ENCODE measurements at regions not wholly inside any gene's neighbourhood (a gene's known extent, or its start where the extent isn't known, plus 50 kb on each side); places are given as distances from the start of the nearest gene placed in this dataset.

DNA sequence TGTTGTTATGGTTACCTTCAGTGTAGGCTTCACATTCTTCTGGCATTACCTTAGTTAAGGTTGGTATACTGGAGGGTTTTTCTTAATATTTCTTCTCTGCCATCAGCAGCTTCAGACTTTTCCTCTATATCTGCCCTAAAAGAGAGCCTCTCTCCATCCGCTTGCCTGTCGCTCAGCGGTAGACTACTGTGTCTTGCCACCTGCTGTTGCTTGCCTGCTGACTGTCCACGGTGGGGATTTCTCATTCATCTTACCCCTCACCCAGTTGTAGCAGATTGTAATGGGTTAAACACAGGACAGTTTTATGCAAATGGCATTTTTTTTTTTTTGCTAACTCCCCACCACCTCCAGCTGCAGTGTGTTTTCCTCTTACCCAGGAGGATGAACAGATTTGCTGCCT, 577.2 kb downstream of the SLITRK5 start:
- POLR2A ChIA-PET: no interaction called here
- no peak for DNase-seq
- CTCF ChIA-PET: no interaction called here
- intact Hi-C loops (cut with micrococcal nuclease): no loop called here
- TF ChIP-seq, protein P1, sequence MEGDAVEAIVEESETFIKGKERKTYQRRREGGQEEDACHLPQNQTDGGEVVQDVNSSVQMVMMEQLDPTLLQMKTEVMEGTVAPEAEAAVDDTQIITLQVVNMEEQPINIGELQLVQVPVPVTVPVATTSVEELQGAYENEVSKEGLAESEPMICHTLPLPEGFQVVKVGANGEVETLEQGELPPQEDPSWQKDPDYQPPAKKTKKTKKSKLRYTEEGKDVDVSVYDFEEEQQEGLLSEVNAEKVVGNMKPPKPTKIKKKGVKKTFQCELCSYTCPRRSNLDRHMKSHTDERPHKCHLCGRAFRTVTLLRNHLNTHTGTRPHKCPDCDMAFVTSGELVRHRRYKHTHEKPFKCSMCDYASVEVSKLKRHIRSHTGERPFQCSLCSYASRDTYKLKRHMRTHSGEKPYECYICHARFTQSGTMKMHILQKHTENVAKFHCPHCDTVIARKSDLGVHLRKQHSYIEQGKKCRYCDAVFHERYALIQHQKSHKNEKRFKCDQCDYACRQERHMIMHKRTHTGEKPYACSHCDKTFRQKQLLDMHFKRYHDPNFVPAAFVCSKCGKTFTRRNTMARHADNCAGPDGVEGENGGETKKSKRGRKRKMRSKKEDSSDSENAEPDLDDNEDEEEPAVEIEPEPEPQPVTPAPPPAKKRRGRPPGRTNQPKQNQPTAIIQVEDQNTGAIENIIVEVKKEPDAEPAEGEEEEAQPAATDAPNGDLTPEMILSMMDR (IDR thresholded peaks at IDR 0.05): no peak
- no peak overlapping the region for H3K27ac Mint-ChIP-seq
- peaks cover 2% of the 10 kb centered on the region for H3K9me3 Mint-ChIP-seq
- H3K36me3 Mint-ChIP-seq (ENCODE audit: low read depth): no peaks in the 10 kb centered on the region
- no peak overlapping the region for H3K4me3 Mint-ChIP-seq
- H3K4me1 Mint-ChIP-seq: no peaks in the 10 kb centered on the region
- ATAC-seq (ENCODE audit: low read depth): no peak
- no peaks in the 10 kb centered on the region for H3K27me3 Mint-ChIP-seq

DNA sequence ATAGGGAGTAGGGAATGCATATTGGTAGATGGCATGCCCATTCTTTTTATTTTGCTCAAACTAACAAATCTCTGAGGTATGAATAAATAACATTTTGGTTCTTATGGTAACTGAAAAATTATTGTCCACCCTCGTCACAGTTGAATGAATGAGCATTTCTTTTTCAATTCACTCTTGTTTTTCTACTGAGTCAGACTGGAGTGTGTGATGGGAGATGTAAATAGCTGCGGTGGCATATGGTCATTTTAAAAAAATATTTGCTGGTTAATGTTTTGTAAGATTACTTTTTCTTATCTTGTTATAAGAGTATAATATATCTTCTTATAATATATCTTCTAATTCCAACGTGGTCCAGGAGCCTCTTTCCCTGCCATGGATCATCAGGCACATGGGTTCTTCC, 586.5 kb downstream of the SLITRK5 start:
- Mint-ChIP-seq H3K27ac (no peak overlapping the region), H3K4me3 (no peak overlapping the region), H3K4me1 (no peaks in the 10 kb centered on the region), H3K9me3 (peaks cover 2% of the 10 kb centered on the region), H3K36me3 (ENCODE audit: low read depth) (no peaks in the 10 kb centered on the region), H3K27me3 (no peaks in the 10 kb centered on the region)
- DNase-seq (no peak), ATAC-seq (ENCODE audit: low read depth) (no peak)
- TF ChIP-seq, protein P1 (IDR thresholded peaks at IDR 0.05): no peak
- ChIA-PET POLR2A (no interaction called here), CTCF (no interaction called here)
- intact Hi-C loops (cut with micrococcal nuclease): no loop called here

GRCh38 chr13:88263808-88264207, 592.6 kb downstream of the SLITRK5 start:
- H3K36me3 Mint-ChIP-seq (ENCODE audit: low read depth): no peaks in the 10 kb centered on the region
- H3K9me3 Mint-ChIP-seq: peaks cover 2% of the 10 kb centered on the region
- DNase-seq: no peak
- H3K4me3 Mint-ChIP-seq: no peak overlapping the region
- ChIA-PET CTCF (no interaction called here), POLR2A (no interaction called here)
- H3K27me3 Mint-ChIP-seq: no peaks in the 10 kb centered on the region
- H3K27ac Mint-ChIP-seq: no peak overlapping the region
- TF ChIP-seq, protein P1 (IDR thresholded peaks at IDR 0.05): no peak
- intact Hi-C loops (cut with micrococcal nuclease): loop anchor here (10.0 kb wide), 1 partner anchor 849 kb away; no protein-coding TSS in a partner anchor
- no peaks in the 10 kb centered on the region for H3K4me1 Mint-ChIP-seq
- ATAC-seq (ENCODE audit: low read depth): no peak

DNA sequence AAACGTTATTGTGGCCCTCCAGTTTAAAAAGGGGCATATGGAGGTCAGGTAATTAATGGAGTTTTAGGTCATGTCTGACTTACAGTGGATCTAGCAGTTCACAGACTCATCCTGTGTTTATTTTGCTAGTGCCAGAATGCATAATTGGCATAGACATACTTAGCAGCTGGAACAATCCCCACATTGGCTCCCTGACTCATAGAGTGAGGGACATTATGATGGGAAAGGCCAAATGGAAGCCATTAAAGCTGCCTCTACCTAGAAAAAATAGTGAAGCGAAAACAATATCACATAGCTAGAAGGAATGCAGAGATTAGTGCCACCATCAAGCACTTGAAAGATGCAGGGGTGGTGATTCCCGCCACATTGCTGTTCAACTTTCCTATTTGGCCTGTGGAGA, 610.7 kb downstream of the SLITRK5 start:
- ATAC-seq (ENCODE audit: low read depth): no peak
- TF ChIP-seq, protein P1 (IDR thresholded peaks at IDR 0.05): no peak
- intact Hi-C loops (cut with micrococcal nuclease): no loop called here
- Mint-ChIP-seq H3K36me3 (ENCODE audit: low read depth) (no peaks in the 10 kb centered on the region), H3K4me1 (no peaks in the 10 kb centered on the region), H3K27me3 (no peaks in the 10 kb centered on the region), H3K27ac (no peak overlapping the region), H3K9me3 (peaks cover 11% of the 10 kb centered on the region), H3K4me3 (no peak overlapping the region)
- POLR2A ChIA-PET: no interaction called here
- CTCF ChIA-PET: no interaction called here
- no peak for DNase-seq

GRCh38 chr13:88285329-88285728, 614.2 kb downstream of the SLITRK5 start:
- Mint-ChIP-seq H3K27me3 (no peaks in the 10 kb centered on the region), H3K9me3 (peaks cover 12% of the 10 kb centered on the region), H3K4me3 (no peak overlapping the region), H3K36me3 (ENCODE audit: low read depth) (no peaks in the 10 kb centered on the region), H3K27ac (no peak overlapping the region), H3K4me1 (no peaks in the 10 kb centered on the region)
- intact Hi-C loops (cut with micrococcal nuclease): no loop called here
- DNase-seq (no peak), ATAC-seq (ENCODE audit: low read depth) (no peak)
- ChIA-PET CTCF (no interaction called here), POLR2A (no interaction called here)
- TF ChIP-seq, protein P1 (IDR thresholded peaks at IDR 0.05): no peak
